ENCODE measurements at regions not wholly inside any gene's neighbourhood (a gene's known extent, or its start where the extent isn't known, plus 50 kb on each side); places are given as distances from the start of the nearest gene placed in this dataset.

DNA sequence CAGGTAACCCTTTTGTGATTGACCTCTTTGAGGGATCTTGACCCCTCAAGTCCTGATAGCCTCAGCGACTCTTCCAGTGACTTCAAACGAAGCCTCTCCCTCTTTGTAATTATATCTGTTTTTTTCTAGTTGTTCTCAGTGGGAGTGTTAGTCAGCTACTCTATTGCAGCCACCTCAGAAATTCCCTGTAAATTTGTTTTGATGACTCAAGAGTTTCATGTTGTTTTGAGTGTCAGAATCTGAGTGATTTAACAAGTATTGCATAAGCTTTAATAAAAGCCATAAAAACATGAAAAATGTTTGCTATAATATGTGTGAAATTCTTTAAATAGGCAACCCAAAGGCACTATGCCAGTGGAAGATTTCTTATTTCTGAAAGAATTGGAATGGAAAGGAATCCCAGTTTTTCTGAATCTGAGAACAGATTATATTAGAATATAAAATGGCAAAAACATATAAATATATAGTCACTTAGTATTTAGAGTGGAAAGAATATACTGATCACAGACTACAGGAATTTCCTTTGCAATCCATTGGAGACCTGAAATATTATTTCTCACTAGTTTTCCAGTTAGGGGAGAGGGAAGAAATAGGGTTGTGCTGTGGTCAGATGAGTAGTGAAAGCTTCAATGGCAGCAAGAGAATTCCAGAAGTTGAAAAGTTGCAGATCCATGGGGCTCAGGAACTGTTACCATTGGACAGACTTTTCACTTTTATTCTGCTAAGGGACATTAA, 94.4 kb upstream of the SEMA3C start:
- TF ChIP-seq, protein P1, sequence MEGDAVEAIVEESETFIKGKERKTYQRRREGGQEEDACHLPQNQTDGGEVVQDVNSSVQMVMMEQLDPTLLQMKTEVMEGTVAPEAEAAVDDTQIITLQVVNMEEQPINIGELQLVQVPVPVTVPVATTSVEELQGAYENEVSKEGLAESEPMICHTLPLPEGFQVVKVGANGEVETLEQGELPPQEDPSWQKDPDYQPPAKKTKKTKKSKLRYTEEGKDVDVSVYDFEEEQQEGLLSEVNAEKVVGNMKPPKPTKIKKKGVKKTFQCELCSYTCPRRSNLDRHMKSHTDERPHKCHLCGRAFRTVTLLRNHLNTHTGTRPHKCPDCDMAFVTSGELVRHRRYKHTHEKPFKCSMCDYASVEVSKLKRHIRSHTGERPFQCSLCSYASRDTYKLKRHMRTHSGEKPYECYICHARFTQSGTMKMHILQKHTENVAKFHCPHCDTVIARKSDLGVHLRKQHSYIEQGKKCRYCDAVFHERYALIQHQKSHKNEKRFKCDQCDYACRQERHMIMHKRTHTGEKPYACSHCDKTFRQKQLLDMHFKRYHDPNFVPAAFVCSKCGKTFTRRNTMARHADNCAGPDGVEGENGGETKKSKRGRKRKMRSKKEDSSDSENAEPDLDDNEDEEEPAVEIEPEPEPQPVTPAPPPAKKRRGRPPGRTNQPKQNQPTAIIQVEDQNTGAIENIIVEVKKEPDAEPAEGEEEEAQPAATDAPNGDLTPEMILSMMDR (IDR thresholded peaks at IDR 0.05), result no peak
- TF ChIP-seq, protein P2, sequence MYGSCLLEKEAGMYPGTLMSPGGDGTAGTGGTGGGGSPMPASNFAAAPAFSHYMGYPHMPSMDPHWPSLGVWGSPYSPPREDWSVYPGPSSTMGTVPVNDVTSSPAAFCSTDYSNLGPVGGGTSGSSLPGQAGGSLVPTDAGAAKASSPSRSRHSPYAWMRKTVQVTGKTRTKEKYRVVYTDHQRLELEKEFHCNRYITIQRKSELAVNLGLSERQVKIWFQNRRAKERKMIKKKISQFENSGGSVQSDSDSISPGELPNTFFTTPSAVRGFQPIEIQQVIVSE (CRISPR knock-in tag; IDR thresholded peaks at IDR 0.05; ENCODE audit: borderline replicate concordance), result no peak
- TF ChIP-seq ZNF416 (CRISPR knock-in tag; IDR thresholded peaks at IDR 0.05) (no peak), ZNF121 (CRISPR knock-in tag; IDR thresholded peaks at IDR 0.05) (no peak), SP1 (CRISPR knock-in tag; conservative IDR thresholded peaks at IDR 0.05) (no peak), SMAD3 (CRISPR knock-in tag; IDR thresholded peaks at IDR 0.05; ENCODE audit: borderline replicate concordance) (no peak), TEAD4 (CRISPR knock-in tag; IDR thresholded peaks at IDR 0.05) (no peak), ZNF671 (CRISPR knock-in tag; IDR thresholded peaks at IDR 0.05) (no peak), CBFB (CRISPR knock-in tag; IDR thresholded peaks at IDR 0.05; ENCODE audit: low read depth) (no peak)
- TF ChIP-seq, protein P3, sequence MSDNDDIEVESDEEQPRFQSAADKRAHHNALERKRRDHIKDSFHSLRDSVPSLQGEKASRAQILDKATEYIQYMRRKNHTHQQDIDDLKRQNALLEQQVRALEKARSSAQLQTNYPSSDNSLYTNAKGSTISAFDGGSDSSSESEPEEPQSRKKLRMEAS (CRISPR knock-in tag; IDR thresholded peaks at IDR 0.05), result no peak
- TF ChIP-seq, protein P4, sequence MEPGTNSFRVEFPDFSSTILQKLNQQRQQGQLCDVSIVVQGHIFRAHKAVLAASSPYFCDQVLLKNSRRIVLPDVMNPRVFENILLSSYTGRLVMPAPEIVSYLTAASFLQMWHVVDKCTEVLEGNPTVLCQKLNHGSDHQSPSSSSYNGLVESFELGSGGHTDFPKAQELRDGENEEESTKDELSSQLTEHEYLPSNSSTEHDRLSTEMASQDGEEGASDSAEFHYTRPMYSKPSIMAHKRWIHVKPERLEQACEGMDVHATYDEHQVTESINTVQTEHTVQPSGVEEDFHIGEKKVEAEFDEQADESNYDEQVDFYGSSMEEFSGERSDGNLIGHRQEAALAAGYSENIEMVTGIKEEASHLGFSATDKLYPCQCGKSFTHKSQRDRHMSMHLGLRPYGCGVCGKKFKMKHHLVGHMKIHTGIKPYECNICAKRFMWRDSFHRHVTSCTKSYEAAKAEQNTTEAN (CRISPR knock-in tag; IDR thresholded peaks at IDR 0.05), result no peak
- TF ChIP-seq, protein P5, sequence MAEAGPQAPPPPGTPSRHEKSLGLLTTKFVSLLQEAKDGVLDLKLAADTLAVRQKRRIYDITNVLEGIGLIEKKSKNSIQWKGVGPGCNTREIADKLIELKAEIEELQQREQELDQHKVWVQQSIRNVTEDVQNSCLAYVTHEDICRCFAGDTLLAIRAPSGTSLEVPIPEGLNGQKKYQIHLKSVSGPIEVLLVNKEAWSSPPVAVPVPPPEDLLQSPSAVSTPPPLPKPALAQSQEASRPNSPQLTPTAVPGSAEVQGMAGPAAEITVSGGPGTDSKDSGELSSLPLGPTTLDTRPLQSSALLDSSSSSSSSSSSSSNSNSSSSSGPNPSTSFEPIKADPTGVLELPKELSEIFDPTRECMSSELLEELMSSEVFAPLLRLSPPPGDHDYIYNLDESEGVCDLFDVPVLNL (CRISPR knock-in tag; IDR thresholded peaks at IDR 0.05; ENCODE audit: borderline replicate concordance, low read depth), result no peak
- TF ChIP-seq, protein P6, sequence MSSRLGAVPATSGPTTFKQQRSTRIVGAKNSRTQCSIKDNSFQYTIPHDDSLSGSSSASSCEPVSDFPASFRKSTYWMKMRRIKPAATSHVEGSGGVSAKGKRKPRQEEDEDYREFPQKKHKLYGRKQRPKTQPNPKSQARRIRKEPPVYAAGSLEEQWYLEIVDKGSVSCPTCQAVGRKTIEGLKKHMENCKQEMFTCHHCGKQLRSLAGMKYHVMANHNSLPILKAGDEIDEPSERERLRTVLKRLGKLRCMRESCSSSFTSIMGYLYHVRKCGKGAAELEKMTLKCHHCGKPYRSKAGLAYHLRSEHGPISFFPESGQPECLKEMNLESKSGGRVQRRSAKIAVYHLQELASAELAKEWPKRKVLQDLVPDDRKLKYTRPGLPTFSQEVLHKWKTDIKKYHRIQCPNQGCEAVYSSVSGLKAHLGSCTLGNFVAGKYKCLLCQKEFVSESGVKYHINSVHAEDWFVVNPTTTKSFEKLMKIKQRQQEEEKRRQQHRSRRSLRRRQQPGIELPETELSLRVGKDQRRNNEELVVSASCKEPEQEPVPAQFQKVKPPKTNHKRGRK (CRISPR knock-in tag; IDR thresholded peaks at IDR 0.05; ENCODE audit: borderline replicate concordance), result no peak
- TF ChIP-seq, protein P7, sequence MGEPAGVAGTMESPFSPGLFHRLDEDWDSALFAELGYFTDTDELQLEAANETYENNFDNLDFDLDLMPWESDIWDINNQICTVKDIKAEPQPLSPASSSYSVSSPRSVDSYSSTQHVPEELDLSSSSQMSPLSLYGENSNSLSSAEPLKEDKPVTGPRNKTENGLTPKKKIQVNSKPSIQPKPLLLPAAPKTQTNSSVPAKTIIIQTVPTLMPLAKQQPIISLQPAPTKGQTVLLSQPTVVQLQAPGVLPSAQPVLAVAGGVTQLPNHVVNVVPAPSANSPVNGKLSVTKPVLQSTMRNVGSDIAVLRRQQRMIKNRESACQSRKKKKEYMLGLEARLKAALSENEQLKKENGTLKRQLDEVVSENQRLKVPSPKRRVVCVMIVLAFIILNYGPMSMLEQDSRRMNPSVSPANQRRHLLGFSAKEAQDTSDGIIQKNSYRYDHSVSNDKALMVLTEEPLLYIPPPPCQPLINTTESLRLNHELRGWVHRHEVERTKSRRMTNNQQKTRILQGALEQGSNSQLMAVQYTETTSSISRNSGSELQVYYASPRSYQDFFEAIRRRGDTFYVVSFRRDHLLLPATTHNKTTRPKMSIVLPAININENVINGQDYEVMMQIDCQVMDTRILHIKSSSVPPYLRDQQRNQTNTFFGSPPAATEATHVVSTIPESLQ (CRISPR knock-in tag; IDR thresholded peaks at IDR 0.05), result no peak
